Umbilical cord (tissue), 1 donor: ENCODE measurements at regions not wholly inside any gene's neighbourhood (a gene's known extent, or its start where the extent isn't known, plus 50 kb on each side); places are given as distances from the start of the nearest gene placed in this dataset.
A peak's percentile ranks its signal among the peaks of the same experiment; 100 is the strongest.

Source experiments
- DNase-seq: peaks from one replicate; pipeline ENCODE4 v3.0.0-alpha.2; 2015; ENCODE audit warnings: low spot score

DNA sequence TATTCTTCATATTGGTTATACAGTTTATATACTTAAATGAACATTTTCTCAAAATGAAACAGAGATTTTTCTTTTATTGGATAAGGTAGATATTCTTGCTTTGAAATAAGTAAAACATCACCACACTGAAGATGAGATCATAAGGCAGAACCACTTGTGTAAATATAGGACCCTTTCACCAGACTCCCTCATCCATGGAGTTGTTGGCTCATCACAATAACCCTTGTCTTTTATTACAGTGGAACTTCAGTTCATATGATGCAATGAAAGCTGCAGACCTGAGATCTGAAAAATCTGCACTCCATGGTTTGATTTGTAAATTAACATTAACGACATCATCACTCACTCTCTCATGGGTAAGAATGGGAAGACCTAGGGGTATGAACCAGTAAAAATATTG, 51.9 kb upstream of the DBX2 start:
- no peak for DNase-seq

DNA sequence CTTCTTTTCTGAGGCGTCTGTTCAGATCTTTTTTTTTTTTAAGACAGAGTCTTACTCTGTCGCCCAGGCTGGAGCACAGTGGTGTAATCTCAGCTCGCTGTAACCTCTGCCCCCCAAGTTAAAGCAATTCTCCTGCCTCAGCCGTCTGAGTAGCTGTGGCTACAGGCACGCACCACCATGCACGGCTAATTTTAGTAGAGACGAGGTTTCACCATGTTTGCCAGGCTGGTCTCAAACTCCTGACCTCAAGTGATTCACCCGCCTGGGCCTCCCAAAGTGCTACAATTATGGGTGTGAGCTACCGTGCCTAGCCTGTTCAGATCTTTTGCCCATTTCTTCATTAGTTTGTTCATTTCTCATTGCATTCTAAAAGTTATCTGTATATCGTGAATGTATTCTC, 55.1 kb upstream of the DBX2 start:
- no peak for DNase-seq

DNA sequence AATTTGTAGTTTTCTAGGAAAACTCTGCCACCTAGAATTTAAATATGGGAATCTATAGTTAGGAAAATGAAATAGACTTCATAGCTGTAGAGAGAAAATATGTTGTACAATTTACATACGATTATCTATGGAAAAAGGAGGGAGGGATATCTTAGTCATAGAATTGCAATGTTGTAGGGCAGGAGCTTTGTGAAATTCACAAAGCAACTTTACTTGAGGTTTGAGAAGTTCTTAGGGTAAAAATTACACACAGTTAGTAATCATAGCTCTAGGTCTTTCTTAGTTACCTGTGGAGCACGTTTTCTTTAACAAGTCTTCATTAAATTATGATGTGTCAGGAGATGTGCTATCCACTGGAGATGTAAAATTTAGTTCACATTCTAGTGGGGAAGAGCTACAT, 61.4 kb upstream of the DBX2 start:
- DNase-seq: no peak

DNA sequence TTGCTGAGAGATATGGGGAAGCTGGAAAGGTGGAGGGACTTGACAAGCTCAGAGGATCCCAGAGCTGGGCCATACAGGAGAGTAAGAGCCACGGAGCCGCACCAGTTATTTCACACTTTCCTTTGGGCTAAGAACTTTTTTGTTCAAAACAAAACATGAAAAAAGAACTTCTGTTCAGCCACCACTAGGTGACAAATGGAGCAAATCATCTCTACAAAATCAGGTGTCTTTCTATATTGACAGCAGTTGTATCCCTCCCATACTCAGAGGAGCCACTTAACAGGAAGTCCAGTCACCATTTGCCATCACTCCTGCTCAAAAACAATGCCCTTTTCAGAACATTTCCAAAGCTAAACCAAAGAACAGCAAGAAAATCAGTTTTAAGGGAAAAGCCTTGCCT, 70.3 kb upstream of the DBX2 start:
- no peak for DNase-seq

- peak; percentile 35 for DNase-seq
Measured at GRCh38 chr12:45122768-45123380, 72.0 kb upstream of the DBX2 start.

- DNase-seq: no peak
Measured at GRCh38 chr12:45124485-45125155, 73.7 kb upstream of the DBX2 start.

GRCh38 chr12:45125997-45126396, 75.1 kb upstream of the DBX2 start:
- DNase-seq: no peak

GRCh38 chr12:45128637-45129036, 77.7 kb upstream of the DBX2 start:
- no peak for DNase-seq

DNA sequence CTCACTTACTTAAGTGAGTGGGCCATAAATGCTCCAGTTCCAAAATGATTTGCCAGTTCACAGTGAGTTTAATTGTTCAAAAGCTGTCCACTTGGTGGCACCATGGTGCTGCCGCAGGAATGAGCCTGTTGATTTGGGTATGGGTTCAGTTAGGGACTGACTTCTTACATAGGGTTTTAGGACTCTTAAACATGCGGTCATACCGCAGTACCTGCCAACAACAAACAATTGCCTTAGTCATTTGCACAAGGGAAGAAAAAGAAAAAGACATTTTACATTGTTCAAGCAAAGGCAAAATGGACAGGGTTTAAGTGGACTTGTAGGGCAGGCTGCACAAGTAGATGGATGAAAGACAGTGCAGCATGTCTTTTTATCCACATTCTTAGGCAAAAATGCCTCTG, 80.0 kb upstream of the DBX2 start:
- DNase-seq: peak; percentile 71

DNA sequence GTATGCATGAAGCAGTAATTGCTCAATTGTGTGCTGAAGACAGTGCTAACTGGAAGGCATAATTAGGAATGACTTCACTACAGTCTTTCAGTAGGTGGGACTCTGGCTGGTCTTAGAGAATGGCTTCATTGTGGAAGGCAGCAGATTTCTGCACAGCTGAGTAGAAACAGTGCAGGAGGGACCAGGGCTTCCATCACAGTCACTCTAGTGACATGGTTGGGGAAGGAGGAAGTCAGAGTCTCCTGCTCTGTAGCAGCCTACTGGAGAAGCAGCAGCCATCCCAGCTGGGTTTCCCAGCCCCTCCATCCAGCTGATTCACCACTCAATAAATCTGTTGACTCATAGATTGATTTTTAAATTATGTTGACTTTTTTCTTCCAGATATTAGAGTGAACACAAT, 80.6 kb upstream of the DBX2 start:
- DNase-seq: no peak

GRCh38 chr12:45138609-45139008, 77.3 kb upstream of the ANO6 start:
- no peak for DNase-seq

DNA sequence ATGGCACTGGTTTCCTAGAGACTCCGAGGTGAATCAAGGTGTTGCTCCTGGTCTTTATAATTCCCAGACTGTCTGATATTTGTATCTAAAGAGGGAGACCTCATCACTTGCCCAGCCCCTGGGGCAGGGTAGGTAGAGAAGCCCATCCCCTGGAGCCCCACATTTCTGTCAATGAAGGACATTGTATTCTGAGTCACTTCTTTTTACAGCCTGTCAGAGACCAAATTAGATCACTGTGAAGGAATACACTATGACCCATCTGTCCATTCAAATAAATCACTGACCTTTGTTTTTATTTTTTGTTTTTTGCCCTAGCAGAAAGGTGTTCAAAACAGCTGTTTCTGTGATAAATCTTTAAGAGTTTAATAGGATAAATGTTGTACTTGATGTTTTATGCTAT, 67.9 kb upstream of the ANO6 start:
- DNase-seq: no peak

DNA sequence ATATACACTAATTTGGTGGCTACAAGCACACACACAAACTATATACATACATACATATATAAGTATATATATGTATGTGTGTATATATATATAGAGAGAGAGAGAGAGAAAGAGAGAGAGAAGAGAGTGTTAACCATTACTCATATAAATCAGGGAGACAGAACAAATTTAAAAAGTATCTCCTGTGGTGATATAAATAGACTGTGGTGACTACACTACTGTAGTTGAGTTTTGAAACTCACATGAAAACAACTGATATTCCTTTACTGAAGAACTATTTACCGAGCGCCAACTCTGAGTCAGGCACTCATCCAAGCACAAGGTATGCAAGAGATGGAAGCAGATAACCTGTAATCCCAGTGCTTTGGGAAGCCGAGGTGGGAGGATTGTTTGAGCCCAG, 67.3 kb upstream of the ANO6 start:
- DNase-seq: no peak

- no peak for DNase-seq
Measured at GRCh38 chr12:45165284-45165683, 50.6 kb upstream of the ANO6 start.

DNA sequence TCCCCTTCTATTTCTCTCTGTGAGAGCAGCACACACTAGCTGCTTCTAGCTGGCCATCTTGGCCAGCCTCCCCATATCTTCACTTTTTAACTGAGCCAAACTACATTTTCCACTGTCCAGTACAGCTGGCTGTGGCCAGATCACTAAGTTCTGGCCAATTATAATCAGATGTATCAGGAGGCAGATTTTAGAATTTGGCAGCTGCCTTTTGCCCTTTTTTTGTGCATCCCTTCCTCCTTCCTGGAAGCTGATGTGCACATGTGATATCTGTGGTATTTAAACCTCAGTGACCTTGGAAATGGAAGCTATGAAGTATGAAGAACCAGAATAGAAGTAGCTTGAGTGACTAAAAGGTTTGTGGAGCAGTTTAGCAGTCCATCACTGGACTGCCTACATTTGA, 49.8 kb upstream of the ANO6 start:
- DNase-seq: no peak
